ENCODE measurements at regions not wholly inside any gene's neighbourhood (a gene's known extent, or its start where the extent isn't known, plus 50 kb on each side); places are given as distances from the start of the nearest gene placed in this dataset.
"Not testable (repeated sequence)": the region's sequence is repeated elsewhere in the genome, so short reads cannot be mapped to it uniquely, and the experiment has no call there.

- Histone ChIP-seq H3K4me3 (no peak overlapping the region), H3K36me3 (ENCODE audit: control insufficient read depth in 4 of 4, insufficient read depth in 4 of 4, low read length in 4 of 4) (no peaks in the 10 kb centered on the region), H3K9ac (ENCODE audit: insufficient read depth in 1 of 2, low read length in 2 of 2) (no peak overlapping the region), H3K9me3 (ENCODE audit: control insufficient read depth in 4 of 4, insufficient read depth in 3 of 4, low read length in 3 of 4) (no peaks in the 10 kb centered on the region), H3K27ac (ENCODE audit: low read depth in 1 of 2, low read length in 1 of 2) (no peak overlapping the region), H3K4me1 (ENCODE audit: control insufficient read depth in 5 of 5, insufficient read depth in 5 of 5, low read length in 5 of 5) (no peaks in the 10 kb centered on the region), H3K27me3 (ENCODE audit: control insufficient read depth in 3 of 3, insufficient read depth in 3 of 3, low read length in 2 of 3) (no peaks in the 10 kb centered on the region)
- no peak for ATAC-seq (ENCODE audit: insufficient read depth, low FRiP score)
- no peak for TF ChIP-seq CTCF (IDR thresholded peaks at IDR 0.05; ENCODE audit: control extremely low read depth, extremely low read depth)
- no peak for DNase-seq
Observed at GRCh38 chr5:39656600-39656999, 231.8 kb upstream of the DAB2 start.

GRCh38 chr5:39654715-39655114 lies 229.9 kb upstream of the DAB2 start:
- no peak for DNase-seq
- Histone ChIP-seq H3K4me1 (ENCODE audit: control insufficient read depth in 5 of 5, insufficient read depth in 5 of 5, low read length in 5 of 5) (no peaks in the 10 kb centered on the region), H3K27ac (ENCODE audit: low read depth in 1 of 2, low read length in 1 of 2) (no peak overlapping the region), H3K4me3 (no peak overlapping the region), H3K27me3 (ENCODE audit: control insufficient read depth in 3 of 3, insufficient read depth in 3 of 3, low read length in 2 of 3) (no peaks in the 10 kb centered on the region), H3K9ac (ENCODE audit: insufficient read depth in 1 of 2, low read length in 2 of 2) (no peak overlapping the region), H3K9me3 (ENCODE audit: control insufficient read depth in 4 of 4, insufficient read depth in 3 of 4, low read length in 3 of 4) (no peaks in the 10 kb centered on the region), H3K36me3 (ENCODE audit: control insufficient read depth in 4 of 4, insufficient read depth in 4 of 4, low read length in 4 of 4) (no peaks in the 10 kb centered on the region)
- TF ChIP-seq CTCF (IDR thresholded peaks at IDR 0.05; ENCODE audit: control extremely low read depth, extremely low read depth), result no peak
- WGBS, 2 donors, result 77 to 80% methylated on average over 4 of the region's 4 CpGs
- ATAC-seq (ENCODE audit: insufficient read depth, low FRiP score), result no peak

GRCh38 chr5:39652481-39652880 lies 227.7 kb upstream of the DAB2 start:
- not testable (repeated sequence) for H3K4me3 ChIP-seq; ATAC-seq (ENCODE audit: insufficient read depth, low FRiP score); H3K9ac ChIP-seq (ENCODE audit: insufficient read depth in 1 of 2, low read length in 2 of 2); H3K27me3 ChIP-seq (ENCODE audit: control insufficient read depth in 3 of 3, insufficient read depth in 3 of 3, low read length in 2 of 3); H3K9me3 ChIP-seq (ENCODE audit: control insufficient read depth in 4 of 4, insufficient read depth in 3 of 4, low read length in 3 of 4); H3K4me1 ChIP-seq (ENCODE audit: control insufficient read depth in 5 of 5, insufficient read depth in 5 of 5, low read length in 5 of 5); H3K27ac ChIP-seq (ENCODE audit: low read depth in 1 of 2, low read length in 1 of 2); DNase-seq; H3K36me3 ChIP-seq (ENCODE audit: control insufficient read depth in 4 of 4, insufficient read depth in 4 of 4, low read length in 4 of 4)
- 85 to 91% methylated on average over 6 of the region's 6 CpGs for WGBS, 2 donors

GRCh38 chr5:39652036-39652435 lies 227.3 kb upstream of the DAB2 start:
- WGBS, 2 donors, result 83 to 95% methylated on average over 4 of the region's 4 CpGs
- no peak for ATAC-seq (ENCODE audit: insufficient read depth, low FRiP score)

More at GRCh38 chr5:39652036-39652435, 227.3 kb upstream of the DAB2 start:
- Histone ChIP-seq H3K36me3 (ENCODE audit: control insufficient read depth in 4 of 4, insufficient read depth in 4 of 4, low read length in 4 of 4) (no peaks in the 10 kb centered on the region), H3K27ac (ENCODE audit: low read depth in 1 of 2, low read length in 1 of 2) (no peak overlapping the region), H3K4me3 (no peak overlapping the region), H3K27me3 (ENCODE audit: control insufficient read depth in 3 of 3, insufficient read depth in 3 of 3, low read length in 2 of 3) (no peaks in the 10 kb centered on the region), H3K4me1 (ENCODE audit: control insufficient read depth in 5 of 5, insufficient read depth in 5 of 5, low read length in 5 of 5) (no peaks in the 10 kb centered on the region), H3K9ac (ENCODE audit: insufficient read depth in 1 of 2, low read length in 2 of 2) (no peak overlapping the region), H3K9me3 (ENCODE audit: control insufficient read depth in 4 of 4, insufficient read depth in 3 of 4, low read length in 3 of 4) (no peaks in the 10 kb centered on the region)
- TF ChIP-seq CTCF (IDR thresholded peaks at IDR 0.05; ENCODE audit: control extremely low read depth, extremely low read depth), result no peak
- no peak for DNase-seq
